ENCODE measurements at regions not wholly inside any gene's neighbourhood (a gene's known extent, or its start where the extent isn't known, plus 50 kb on each side); places are given as distances from the start of the nearest gene placed in this dataset.

GRCh38 chr18:56171848-56172247, 466.5 kb downstream of the TXNL1 start:
- Histone ChIP-seq H3K4me1 (no peaks in the 10 kb centered on the region), H3K27me3 (replicated peaks; ENCODE audit: control insufficient read depth, insufficient read depth, low read length) (no peaks in the 10 kb centered on the region), H3K9me3 (no peaks in the 10 kb centered on the region), H3K36me3 (ENCODE audit: control insufficient read depth, insufficient read depth, low read length) (no peaks in the 10 kb centered on the region), H3K4me3 (ENCODE audit: low read depth, low read length) (no peak overlapping the region)
- H3K9me3 Mint-ChIP-seq (ENCODE audit: unreplicated experiment): no peaks in the 10 kb centered on the region
- BruUV-seq (replicated peaks): no TSS peak
- H3K27ac Mint-ChIP-seq (ENCODE audit: unreplicated experiment): no peak overlapping the region
- peaks cover 9% of the 10 kb centered on the region for H3K4me1 Mint-ChIP-seq (ENCODE audit: low read depth, unreplicated experiment)
- no peaks in the 10 kb centered on the region for H3K27me3 Mint-ChIP-seq (ENCODE audit: insufficient read depth, unreplicated experiment)
- ChIA-PET POLR2A (no interaction called here), CTCF (no interaction called here)
- H3K4me3 Mint-ChIP-seq (ENCODE audit: unreplicated experiment): no peak overlapping the region
- DNase-seq: no peak
- intact Hi-C loops (cut with micrococcal nuclease; ENCODE audit: unreplicated experiment): no loop called here
- TF ChIP-seq CTCF (IDR thresholded peaks at IDR 0.05; ENCODE audit: insufficient read depth in 1 of 2, low read depth in 1 of 2, low read length in 1 of 2, severe bottlenecking in 1 of 2, unreplicated experiment in 1 of 2): no peak
- no peaks in the 10 kb centered on the region for H3K36me3 Mint-ChIP-seq (ENCODE audit: insufficient read depth, unreplicated experiment)

GRCh38 chr18:56168049-56168781, 470.2 kb downstream of the TXNL1 start:
- no peak overlapping the region for H3K4me3 Mint-ChIP-seq (ENCODE audit: unreplicated experiment)
- H3K27ac Mint-ChIP-seq (ENCODE audit: unreplicated experiment): no peak overlapping the region
- no peaks in the 10 kb centered on the region for H3K36me3 Mint-ChIP-seq (ENCODE audit: insufficient read depth, unreplicated experiment)
- no peaks in the 10 kb centered on the region for H3K4me1 ChIP-seq
- BruUV-seq (replicated peaks): no TSS peak
- intact Hi-C loops (cut with micrococcal nuclease; ENCODE audit: unreplicated experiment): no loop called here
- ChIA-PET POLR2A (no interaction called here), CTCF (no interaction called here)
- H3K9me3 ChIP-seq: no peaks in the 10 kb centered on the region
- peaks cover 9% of the 10 kb centered on the region for H3K4me1 Mint-ChIP-seq (ENCODE audit: low read depth, unreplicated experiment)
- no peaks in the 10 kb centered on the region for H3K9me3 Mint-ChIP-seq (ENCODE audit: unreplicated experiment)
- TF ChIP-seq CTCF (IDR thresholded peaks at IDR 0.05; ENCODE audit: insufficient read depth in 1 of 2, low read depth in 1 of 2, low read length in 1 of 2, severe bottlenecking in 1 of 2, unreplicated experiment in 1 of 2): no peak
- H3K4me3 ChIP-seq (ENCODE audit: low read depth, low read length): no peak overlapping the region
- no peaks in the 10 kb centered on the region for H3K27me3 Mint-ChIP-seq (ENCODE audit: insufficient read depth, unreplicated experiment)
- no peaks in the 10 kb centered on the region for H3K36me3 ChIP-seq (ENCODE audit: control insufficient read depth, insufficient read depth, low read length)
- no peaks in the 10 kb centered on the region for H3K27me3 ChIP-seq (replicated peaks; ENCODE audit: control insufficient read depth, insufficient read depth, low read length)
- no peak for DNase-seq

- intact Hi-C loops (cut with micrococcal nuclease; ENCODE audit: unreplicated experiment): no loop called here
- no peaks in the 10 kb centered on the region for H3K4me1 ChIP-seq
- CTCF ChIA-PET: no interaction called here
- Mint-ChIP-seq H3K27me3 (ENCODE audit: insufficient read depth, unreplicated experiment) (no peaks in the 10 kb centered on the region), H3K4me3 (ENCODE audit: unreplicated experiment) (no peak overlapping the region), H3K9me3 (ENCODE audit: unreplicated experiment) (no peaks in the 10 kb centered on the region), H3K4me1 (ENCODE audit: low read depth, unreplicated experiment) (peaks cover 9% of the 10 kb centered on the region), H3K36me3 (ENCODE audit: insufficient read depth, unreplicated experiment) (no peaks in the 10 kb centered on the region), H3K27ac (ENCODE audit: unreplicated experiment) (no peak overlapping the region)
- H3K9me3 ChIP-seq: no peaks in the 10 kb centered on the region
- H3K36me3 ChIP-seq (ENCODE audit: control insufficient read depth, insufficient read depth, low read length): no peaks in the 10 kb centered on the region
- TF ChIP-seq CTCF (IDR thresholded peaks at IDR 0.05; ENCODE audit: insufficient read depth in 1 of 2, low read depth in 1 of 2, low read length in 1 of 2, severe bottlenecking in 1 of 2, unreplicated experiment in 1 of 2): no peak
- DNase-seq: no peak
- no peaks in the 10 kb centered on the region for H3K27me3 ChIP-seq (replicated peaks; ENCODE audit: control insufficient read depth, insufficient read depth, low read length)
- BruUV-seq (replicated peaks): no TSS peak
- POLR2A ChIA-PET: no interaction called here
- H3K4me3 ChIP-seq (ENCODE audit: low read depth, low read length): no peak overlapping the region
These were observed 471.0 kb downstream of the TXNL1 start for GRCh38 chr18:56167366-56167765.

Measured in Caco-2 (cell line).